ENCODE measurements at regions not wholly inside any gene's neighbourhood (a gene's known extent, or its start where the extent isn't known, plus 50 kb on each side); places are given as distances from the start of the nearest gene placed in this dataset.

- DNase-seq = no peak
- Histone ChIP-seq H3K27ac (no peak overlapping the region), H3K9me3 (no peaks in the 10 kb centered on the region), H3K4me1 (no peaks in the 10 kb centered on the region), H3K27me3 (no peaks in the 10 kb centered on the region), H3K4me3 (no peak overlapping the region), H3K36me3 (ENCODE audit: low read depth, missing control alignments) (no peaks in the 10 kb centered on the region)
- no peak for TF ChIP-seq POLR2A (IDR thresholded peaks at IDR 0.05)
- TF ChIP-seq, protein P1, sequence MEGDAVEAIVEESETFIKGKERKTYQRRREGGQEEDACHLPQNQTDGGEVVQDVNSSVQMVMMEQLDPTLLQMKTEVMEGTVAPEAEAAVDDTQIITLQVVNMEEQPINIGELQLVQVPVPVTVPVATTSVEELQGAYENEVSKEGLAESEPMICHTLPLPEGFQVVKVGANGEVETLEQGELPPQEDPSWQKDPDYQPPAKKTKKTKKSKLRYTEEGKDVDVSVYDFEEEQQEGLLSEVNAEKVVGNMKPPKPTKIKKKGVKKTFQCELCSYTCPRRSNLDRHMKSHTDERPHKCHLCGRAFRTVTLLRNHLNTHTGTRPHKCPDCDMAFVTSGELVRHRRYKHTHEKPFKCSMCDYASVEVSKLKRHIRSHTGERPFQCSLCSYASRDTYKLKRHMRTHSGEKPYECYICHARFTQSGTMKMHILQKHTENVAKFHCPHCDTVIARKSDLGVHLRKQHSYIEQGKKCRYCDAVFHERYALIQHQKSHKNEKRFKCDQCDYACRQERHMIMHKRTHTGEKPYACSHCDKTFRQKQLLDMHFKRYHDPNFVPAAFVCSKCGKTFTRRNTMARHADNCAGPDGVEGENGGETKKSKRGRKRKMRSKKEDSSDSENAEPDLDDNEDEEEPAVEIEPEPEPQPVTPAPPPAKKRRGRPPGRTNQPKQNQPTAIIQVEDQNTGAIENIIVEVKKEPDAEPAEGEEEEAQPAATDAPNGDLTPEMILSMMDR (IDR thresholded peaks at IDR 0.05) = no peak
- intact Hi-C loops (cut with DNase I; ENCODE audit: low total_unique reads) = no loop called here
- 92 to 100% methylated on average over 1 of the region's 1 CpG for WGBS, 2 donors
Measured at GRCh38 chr6:81668615-81669047, 83.8 kb downstream of the TENT5A start.

GRCh38 chr6:81666481-81666880, 86.0 kb downstream of the TENT5A start:
- 100% methylated on average over 1 of the region's 1 CpG for WGBS, 2 donors

GRCh38 chr6:81656231-81656630, 96.2 kb downstream of the TENT5A start:
- Histone ChIP-seq H3K4me3 (no peak overlapping the region), H3K9me3 (no peaks in the 10 kb centered on the region), H3K36me3 (ENCODE audit: low read depth, missing control alignments) (no peaks in the 10 kb centered on the region), H3K27ac (no peak overlapping the region), H3K4me1 (no peaks in the 10 kb centered on the region), H3K27me3 (no peaks in the 10 kb centered on the region)
- no peak for TF ChIP-seq POLR2A (IDR thresholded peaks at IDR 0.05)
- TF ChIP-seq, protein P1 (IDR thresholded peaks at IDR 0.05) = no peak
- intact Hi-C loops (cut with DNase I; ENCODE audit: low total_unique reads) = no loop called here
- whole genome bisulfite sequencing, 2 donors = 90 to 99% methylated on average over 4 of the region's 4 CpGs
- DNase-seq = no peak

More at GRCh38 chr6:81666481-81666880, 86.0 kb downstream of the TENT5A start:
- Histone ChIP-seq H3K9me3 (no peaks in the 10 kb centered on the region), H3K27ac (no peak overlapping the region), H3K27me3 (no peaks in the 10 kb centered on the region), H3K4me1 (no peaks in the 10 kb centered on the region), H3K4me3 (no peak overlapping the region), H3K36me3 (ENCODE audit: low read depth, missing control alignments) (no peaks in the 10 kb centered on the region)
- intact Hi-C loops (cut with DNase I; ENCODE audit: low total_unique reads) = no loop called here
- no peak for TF ChIP-seq POLR2A (IDR thresholded peaks at IDR 0.05)
- TF ChIP-seq, protein P1 (IDR thresholded peaks at IDR 0.05) = no peak
- no peak for DNase-seq

- no peak for DNase-seq
- no peaks in the 10 kb centered on the region for H3K27me3 ChIP-seq
- H3K4me1 ChIP-seq = no peaks in the 10 kb centered on the region
- intact Hi-C loops (cut with DNase I; ENCODE audit: low total_unique reads) = no loop called here
- H3K4me3 ChIP-seq = no peak overlapping the region
- no peak overlapping the region for H3K27ac ChIP-seq
- no peaks in the 10 kb centered on the region for H3K36me3 ChIP-seq (ENCODE audit: low read depth, missing control alignments)
- 93 to 95% methylated on average over 2 of the region's 2 CpGs for WGBS, 2 donors
- no peak for TF ChIP-seq POLR2A (IDR thresholded peaks at IDR 0.05)
- TF ChIP-seq, protein P1 (IDR thresholded peaks at IDR 0.05) = no peak
- H3K9me3 ChIP-seq = no peaks in the 10 kb centered on the region
Measured at GRCh38 chr6:81655696-81656095, 96.8 kb downstream of the TENT5A start.

- no peaks in the 10 kb centered on the region for H3K4me1 ChIP-seq
- intact Hi-C loops (cut with DNase I; ENCODE audit: low total_unique reads) = no loop called here
Measured at GRCh38 chr6:81648502-81648901, 104.0 kb downstream of the TENT5A start.

More at GRCh38 chr6:81648502-81648901, 104.0 kb downstream of the TENT5A start:
- no peak overlapping the region for H3K27ac ChIP-seq
- H3K36me3 ChIP-seq (ENCODE audit: low read depth, missing control alignments) = no peaks in the 10 kb centered on the region
- 94 to 97% methylated on average over 2 of the region's 2 CpGs for WGBS, 2 donors
- no peaks in the 10 kb centered on the region for H3K9me3 ChIP-seq
- TF ChIP-seq POLR2A (IDR thresholded peaks at IDR 0.05) = no peak
- TF ChIP-seq, protein P1 (IDR thresholded peaks at IDR 0.05) = no peak
- H3K27me3 ChIP-seq = no peaks in the 10 kb centered on the region
- DNase-seq = no peak
- no peak overlapping the region for H3K4me3 ChIP-seq

All from testis (tissue), 2 donors.